ENCODE measurements at regions not wholly inside any gene's neighbourhood (a gene's known extent, or its start where the extent isn't known, plus 50 kb on each side); places are given as distances from the start of the nearest gene placed in this dataset.
A peak's percentile ranks its signal among the peaks of the same experiment; 100 is the strongest.

DNA sequence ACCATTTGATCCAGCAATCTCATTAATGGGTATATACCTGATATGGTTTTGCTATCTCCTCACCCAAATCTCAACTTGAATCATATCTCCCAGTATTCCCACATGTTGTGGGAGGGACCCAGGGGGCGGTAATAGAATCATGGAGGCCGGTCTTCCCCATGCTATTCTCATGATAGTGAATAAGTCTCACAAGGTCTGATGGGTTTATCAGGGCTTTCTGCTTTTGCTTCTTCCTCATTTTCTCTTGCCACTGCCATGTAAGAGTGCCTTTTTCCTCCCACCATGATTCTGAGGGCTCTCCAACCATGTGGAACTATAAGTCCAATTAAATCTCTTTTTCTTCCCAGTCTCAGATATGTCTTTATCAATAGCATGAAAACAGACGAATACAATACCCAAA lies 74.5 kb upstream of the APC start:
- DNase-seq, result no peak

DNA sequence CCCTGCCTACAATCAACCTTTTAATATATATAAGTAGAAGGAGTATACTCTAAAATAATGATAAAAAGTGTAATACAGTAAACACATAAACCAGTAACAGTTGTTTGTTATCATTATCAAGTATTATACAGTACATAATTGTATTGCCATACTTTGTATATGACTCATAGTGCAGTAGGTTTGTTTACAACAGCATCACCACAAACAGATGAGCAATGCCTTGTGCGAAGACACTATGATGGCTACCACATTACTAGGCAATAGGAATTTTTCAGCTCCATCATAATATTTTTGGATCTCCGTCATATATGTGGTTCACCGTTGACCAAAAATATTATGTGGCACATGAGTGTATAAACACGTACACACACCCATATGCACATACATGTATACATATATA lies 69.7 kb upstream of the APC start:
- DNase-seq, result no peak

DNA sequence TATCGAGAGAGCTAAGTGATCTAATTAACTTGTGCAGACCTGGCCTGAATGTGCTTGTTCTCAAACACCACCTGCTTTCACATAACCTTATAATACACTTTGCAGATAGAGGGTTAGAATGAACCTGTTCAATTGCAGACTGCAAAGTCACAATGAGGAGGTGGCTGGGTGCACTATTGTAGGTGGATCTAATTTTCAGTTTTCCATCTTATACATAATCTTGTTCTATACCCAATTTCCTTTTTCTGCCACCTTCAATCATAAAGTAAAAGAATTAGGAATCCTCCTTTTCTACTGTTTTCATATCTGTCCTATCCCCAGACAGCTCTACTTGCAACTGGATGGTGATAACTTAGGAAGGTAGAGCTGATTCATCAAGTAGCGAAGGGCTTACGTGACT lies 68.8 kb upstream of the APC start:
- DNase-seq, result no peak

DNA sequence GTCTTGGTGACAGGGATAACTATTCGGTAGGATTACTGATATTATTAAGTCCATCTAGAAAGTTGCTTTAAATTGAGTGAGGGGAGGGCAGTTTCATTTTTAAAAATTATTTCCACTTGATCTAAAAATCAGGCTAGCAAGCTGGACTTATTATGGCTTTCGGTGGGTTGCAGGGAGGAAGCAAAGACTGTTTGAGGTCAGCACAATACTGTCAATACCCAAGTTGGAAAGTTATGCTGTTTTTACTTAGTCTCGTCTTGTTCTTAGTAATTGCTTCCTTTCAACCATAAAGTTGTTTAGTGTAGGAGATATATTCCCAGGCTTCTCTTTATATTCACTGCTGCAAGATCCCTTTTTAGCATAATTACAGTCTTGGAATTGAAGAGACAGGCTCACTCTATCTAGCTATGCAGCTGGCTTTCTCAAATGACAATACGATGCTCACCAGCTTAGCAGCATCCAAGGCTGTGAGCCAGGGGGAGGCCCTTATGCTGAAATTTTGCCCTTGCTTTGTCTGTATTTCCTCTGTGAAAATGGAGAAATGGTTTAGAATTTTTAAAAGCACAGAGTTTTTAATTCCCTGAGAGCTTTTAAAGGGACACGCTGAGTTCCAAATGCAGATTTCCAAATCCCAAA lies 68.2 kb upstream of the APC start:
- DNase-seq, result no peak

DNA sequence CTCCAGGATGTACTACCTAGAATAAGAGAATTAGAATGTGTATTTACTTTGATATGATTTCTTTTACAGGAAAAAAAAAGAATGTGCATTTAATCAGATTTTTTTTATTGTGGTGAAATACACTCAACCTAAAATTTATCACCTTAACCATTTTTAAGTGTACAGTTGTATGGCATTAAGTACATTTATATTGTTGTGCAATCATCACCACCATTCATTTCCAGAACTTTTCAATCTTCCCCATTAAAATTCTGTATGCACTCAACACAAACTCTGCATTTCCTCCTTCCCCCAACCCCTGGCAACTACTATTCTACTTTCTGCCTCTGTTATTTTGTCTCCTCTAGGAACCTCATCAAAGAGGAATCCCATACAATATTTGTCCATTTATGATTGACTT lies 66.0 kb upstream of the APC start:
- no peak for DNase-seq

DNA sequence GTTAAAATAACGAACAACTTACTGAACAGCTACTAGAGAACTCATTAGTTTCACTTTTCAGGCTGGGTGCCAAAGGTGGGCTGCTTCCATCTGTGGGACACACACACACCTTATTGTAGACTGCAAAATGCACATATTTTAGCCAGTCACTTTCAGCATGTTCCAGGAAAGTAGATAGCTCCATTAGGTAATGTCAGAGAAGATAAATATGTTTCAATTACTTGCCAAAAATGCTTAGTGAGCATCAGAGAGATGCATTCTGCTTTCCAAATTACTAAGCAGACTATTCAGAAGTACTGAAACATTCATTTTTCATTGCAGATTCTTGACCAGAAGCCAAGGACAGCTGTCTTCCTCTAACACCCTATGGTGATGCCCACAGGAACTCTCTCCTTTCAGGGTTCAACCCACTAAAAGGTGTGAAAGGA lies 56.2 kb upstream of the APC start:
- peak; percentile 45 for DNase-seq

DNA sequence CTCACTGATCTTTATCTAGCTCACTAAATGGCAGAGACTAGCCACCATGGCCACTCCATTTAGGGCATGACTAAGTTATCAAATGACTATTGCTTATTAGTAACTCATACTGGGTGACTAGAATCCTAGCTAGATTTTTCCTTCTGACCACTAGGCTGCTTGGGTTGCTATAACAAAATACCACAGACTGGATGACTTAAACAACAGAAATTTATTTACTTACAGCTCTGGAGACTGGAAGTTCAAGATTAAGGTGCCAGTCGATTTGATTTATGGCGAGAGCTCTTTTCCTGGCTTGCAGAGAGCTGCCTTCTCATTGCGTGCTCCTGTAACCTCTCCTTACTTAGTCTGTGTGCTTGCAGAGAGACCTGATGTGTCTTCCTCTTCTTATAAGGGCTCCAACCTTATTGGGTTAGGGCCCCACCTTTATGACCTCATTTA lies 55.0 kb upstream of the APC start:
- DNase-seq, result peak; percentile 54

DNA sequence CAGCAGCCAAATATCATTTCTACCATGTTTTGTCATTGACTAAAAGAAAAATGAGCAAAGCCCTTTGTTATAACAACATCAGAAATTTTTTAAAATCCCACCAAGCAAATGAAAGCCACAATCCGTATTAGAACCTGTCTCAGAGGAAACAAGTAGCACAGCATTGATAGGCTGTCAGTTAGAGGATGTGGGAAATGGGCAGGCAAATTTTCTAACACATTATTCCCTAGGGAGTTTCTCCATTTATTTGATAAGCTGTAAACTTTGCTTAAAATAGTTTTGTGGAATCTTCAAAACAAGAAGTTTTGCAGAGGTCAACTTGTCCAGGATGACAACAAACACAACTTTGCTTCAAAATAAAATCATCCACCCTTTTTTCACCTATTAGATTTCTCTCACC lies 53.6 kb upstream of the APC start:
- no peak for DNase-seq

DNA sequence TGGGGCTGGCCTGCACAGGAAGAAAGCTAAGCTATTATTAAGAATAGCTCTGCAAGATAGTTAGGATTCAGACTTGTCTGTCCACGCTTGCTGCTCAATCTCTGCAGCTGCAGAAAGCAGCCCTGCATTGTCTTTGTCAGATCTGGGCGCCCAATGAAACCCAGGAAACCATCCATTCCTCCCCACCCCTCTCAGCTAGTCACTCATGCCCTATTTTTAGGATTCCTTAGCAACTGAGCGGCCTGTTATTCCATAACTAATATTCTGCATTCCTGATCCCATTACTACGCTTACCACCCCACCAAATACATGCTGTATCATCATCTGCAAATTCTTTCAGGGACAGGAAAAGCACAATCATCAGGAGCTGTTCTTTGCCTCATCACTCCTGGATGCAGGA lies 52.9 kb upstream of the APC start:
- DNase-seq, result peak; percentile 92

DNA sequence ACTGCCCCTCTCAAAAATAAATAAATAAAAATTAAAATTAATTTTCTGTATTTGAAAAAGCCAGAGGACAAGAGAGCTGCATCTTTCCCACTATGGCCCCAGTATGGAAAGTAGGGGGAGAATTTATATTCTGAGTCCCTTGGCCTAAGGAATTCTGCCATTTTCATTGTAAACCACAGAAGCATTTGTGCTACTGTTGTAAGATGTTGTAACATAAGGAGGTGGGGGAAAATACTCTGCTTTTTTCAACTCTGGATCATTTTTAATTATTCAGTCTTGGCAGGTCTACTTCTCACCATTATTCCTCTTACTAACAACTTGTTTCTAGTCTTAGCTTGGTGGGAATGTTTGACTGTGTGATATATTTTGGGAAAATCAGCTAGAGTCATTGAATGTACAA lies 52.3 kb upstream of the APC start:
- DNase-seq, result no peak

DNA sequence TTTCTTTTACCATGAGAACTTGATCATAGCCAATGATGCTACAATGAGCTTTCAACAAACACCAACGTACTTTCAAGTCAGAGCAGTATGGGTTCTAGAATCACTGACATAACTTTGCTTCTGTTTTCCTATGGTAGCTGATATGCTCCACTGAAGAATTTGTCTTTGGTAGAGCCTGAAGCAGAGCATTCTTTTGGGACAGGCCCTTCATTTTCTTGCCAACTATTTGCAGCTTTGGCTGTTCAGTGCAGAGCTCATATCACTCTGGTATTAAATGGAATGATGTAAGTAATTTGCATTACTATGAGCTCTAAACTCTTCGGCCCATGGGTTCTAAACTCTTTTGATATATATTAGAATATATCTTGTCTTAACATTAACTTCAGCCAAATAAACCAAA lies 51.8 kb upstream of the APC start:
- peak; percentile 79 for DNase-seq

DNA sequence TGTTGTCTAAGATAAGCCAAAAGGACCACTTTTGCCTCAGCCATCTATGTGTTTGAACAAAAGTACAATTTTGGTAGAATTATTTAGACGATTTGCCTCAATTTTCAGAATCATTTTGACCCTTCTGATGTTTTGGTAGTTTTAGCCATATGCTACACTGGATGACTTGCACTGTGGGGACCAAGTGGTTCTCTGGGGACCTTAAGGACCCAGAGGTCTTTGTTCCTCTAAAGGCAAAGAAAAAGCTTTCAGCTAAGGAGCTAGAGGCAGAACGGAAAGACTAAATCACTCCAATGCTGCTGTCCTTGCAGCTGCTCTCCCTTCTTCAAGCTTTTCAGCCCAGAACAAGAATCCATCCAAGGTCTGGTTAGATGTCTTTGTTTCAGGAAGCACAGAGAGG lies 51.0 kb upstream of the APC start:
- DNase-seq, result no peak

DNA sequence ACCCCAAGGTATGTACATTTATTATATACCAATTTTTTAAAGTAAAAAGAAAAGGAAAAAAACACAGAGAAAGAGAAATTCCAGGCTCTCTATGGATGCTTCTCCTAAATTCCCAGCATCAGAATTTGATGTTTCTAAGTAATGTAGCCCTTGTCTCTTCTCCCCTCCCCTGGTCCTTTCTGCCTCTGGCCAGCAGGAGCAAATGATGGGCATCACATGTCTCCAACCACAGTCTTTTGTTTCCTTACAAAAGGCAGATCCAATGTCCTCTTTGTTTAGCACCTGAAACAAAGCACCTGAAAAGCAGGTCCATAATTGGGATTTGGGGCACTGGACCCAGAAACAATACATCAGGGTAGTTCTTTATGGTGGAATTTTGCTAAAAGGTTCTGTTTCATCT lies 50.4 kb upstream of the APC start:
- no peak for DNase-seq
